ENCODE measurements at regions not wholly inside any gene's neighbourhood (a gene's known extent, or its start where the extent isn't known, plus 50 kb on each side); places are given as distances from the start of the nearest gene placed in this dataset.
A peak's percentile ranks its signal among the peaks of the same experiment; 100 is the strongest.

GRCh38 chr11:130582981-130583380 is 134.5 kb downstream of the ADAMTS15 start:
- TF ChIP-seq CTCF (IDR thresholded peaks at IDR 0.05; ENCODE audit: unreplicated experiment in 3 of 3) = no peak
- Mint-ChIP-seq H3K36me3 (ENCODE audit: low read depth) (no peaks in the 10 kb centered on the region), H3K4me3 (no peak overlapping the region)

GRCh38 chr11:130583801-130584211 is 135.4 kb downstream of the ADAMTS15 start:
- H3K4me1 Mint-ChIP-seq = peaks cover 18% of the 10 kb centered on the region
- peaks cover 4% of the 10 kb centered on the region for H3K27me3 Mint-ChIP-seq (ENCODE audit: low read depth)
- peaks cover 14% of the 10 kb centered on the region for H3K9me3 Mint-ChIP-seq
- no peak for TF ChIP-seq CTCF (IDR thresholded peaks at IDR 0.05; ENCODE audit: unreplicated experiment in 3 of 3)
- no peaks in the 10 kb centered on the region for H3K36me3 Mint-ChIP-seq (ENCODE audit: low read depth)
- no peak overlapping the region for H3K4me3 Mint-ChIP-seq
- no peak overlapping the region for H3K27ac Mint-ChIP-seq

More at GRCh38 chr11:130582981-130583380, 134.5 kb downstream of the ADAMTS15 start:
- Mint-ChIP-seq H3K9me3 (peaks cover 10% of the 10 kb centered on the region), H3K27me3 (ENCODE audit: low read depth) (peaks cover 4% of the 10 kb centered on the region), H3K27ac (no peak overlapping the region), H3K4me1 (peaks cover 25% of the 10 kb centered on the region)

- H3K27ac Mint-ChIP-seq = peak overlapping the region in 2 of 3 experiments; percentile 8 to 30
- no peak overlapping the region for H3K4me3 Mint-ChIP-seq
- peaks cover 14% of the 10 kb centered on the region for H3K9me3 Mint-ChIP-seq
- peaks cover 4% of the 10 kb centered on the region for H3K27me3 Mint-ChIP-seq (ENCODE audit: low read depth)
- H3K36me3 Mint-ChIP-seq (ENCODE audit: low read depth) = no peaks in the 10 kb centered on the region
- peaks cover 14% of the 10 kb centered on the region for H3K4me1 Mint-ChIP-seq
- no peak for TF ChIP-seq CTCF (IDR thresholded peaks at IDR 0.05; ENCODE audit: unreplicated experiment in 3 of 3)
Observed at GRCh38 chr11:130585545-130585944, 137.1 kb downstream of the ADAMTS15 start.

- Mint-ChIP-seq H3K27me3 (ENCODE audit: low read depth) (no peaks in the 10 kb centered on the region), H3K27ac (no peak overlapping the region), H3K4me3 (no peak overlapping the region), H3K4me1 (no peaks in the 10 kb centered on the region), H3K36me3 (ENCODE audit: low read depth) (no peaks in the 10 kb centered on the region), H3K9me3 (peaks cover 14% of the 10 kb centered on the region)
- no peak for TF ChIP-seq CTCF (IDR thresholded peaks at IDR 0.05; ENCODE audit: unreplicated experiment in 3 of 3)
Observed at GRCh38 chr11:130587658-130588057, 139.2 kb downstream of the ADAMTS15 start.

GRCh38 chr11:130588471-130588870 is 140.0 kb downstream of the ADAMTS15 start:
- H3K9me3 Mint-ChIP-seq = peaks cover 11% of the 10 kb centered on the region
- no peaks in the 10 kb centered on the region for H3K27me3 Mint-ChIP-seq (ENCODE audit: low read depth)
- TF ChIP-seq CTCF (IDR thresholded peaks at IDR 0.05; ENCODE audit: unreplicated experiment in 3 of 3) = no peak
- no peak overlapping the region for H3K27ac Mint-ChIP-seq
- no peak overlapping the region for H3K4me3 Mint-ChIP-seq
- no peaks in the 10 kb centered on the region for H3K4me1 Mint-ChIP-seq
- no peaks in the 10 kb centered on the region for H3K36me3 Mint-ChIP-seq (ENCODE audit: low read depth)

- Mint-ChIP-seq H3K4me3 (no peak overlapping the region), H3K4me1 (no peaks in the 10 kb centered on the region), H3K27ac (no peak overlapping the region), H3K9me3 (peaks cover 5% of the 10 kb centered on the region), H3K27me3 (ENCODE audit: low read depth) (no peaks in the 10 kb centered on the region), H3K36me3 (ENCODE audit: low read depth) (no peaks in the 10 kb centered on the region)
- TF ChIP-seq CTCF (IDR thresholded peaks at IDR 0.05; ENCODE audit: unreplicated experiment in 3 of 3) = no peak
Observed at GRCh38 chr11:130592056-130592455, 143.6 kb downstream of the ADAMTS15 start.
